Mucosa of rectum (tissue), 2 donors: ENCODE measurements at regions not wholly inside any gene's neighbourhood (a gene's known extent, or its start where the extent isn't known, plus 50 kb on each side); places are given as distances from the start of the nearest gene placed in this dataset.

Source experiments
- H3K27ac ChIP-seq, 2 donors: one replicate each; pipeline ENCODE4 v1.7.0; 2013; ENCODE audit warnings: inconsistent platforms in 2 of 2, low read depth in 2 of 2, low read length in 2 of 2
- H3K27me3 ChIP-seq, 2 donors: one replicate each; pipeline ENCODE4 v1.7.0; 2013; ENCODE audit warnings: low read length in 2 of 2; ENCODE audit not compliant: control insufficient read depth in 2 of 2, insufficient read depth in 2 of 2
- H3K36me3 ChIP-seq, 2 donors: one replicate each; pipeline ENCODE4 v1.7.0; 2013; ENCODE audit warnings: low read length in 2 of 2; ENCODE audit not compliant: control insufficient read depth in 2 of 2, insufficient read depth in 2 of 2
- H3K4me1 ChIP-seq, 2 donors: one replicate each; pipeline ENCODE4 v1.7.0; 2013; ENCODE audit warnings: low read length in 2 of 2, mild to moderate bottlenecking in 1 of 2; ENCODE audit not compliant: control insufficient read depth in 2 of 2, insufficient read depth in 2 of 2
- H3K4me3 ChIP-seq, 2 donors: one replicate each; pipeline ENCODE4 v1.7.0; 2013; ENCODE audit warnings: low read length in 2 of 2
- H3K9ac ChIP-seq, 2 donors: one replicate each; pipeline ENCODE4 v1.7.0; 2013; ENCODE audit warnings: low read length in 2 of 2, low read depth in 1 of 2, mild to moderate bottlenecking in 1 of 2
- H3K9me3 ChIP-seq, 2 donors: one replicate each; pipeline ENCODE4 v1.7.0; 2013; ENCODE audit warnings: low read length in 2 of 2; ENCODE audit not compliant: control insufficient read depth in 2 of 2
- donor health status: healthy.
- donor health status: Normal muscosa, but diverticular disease.

DNA sequence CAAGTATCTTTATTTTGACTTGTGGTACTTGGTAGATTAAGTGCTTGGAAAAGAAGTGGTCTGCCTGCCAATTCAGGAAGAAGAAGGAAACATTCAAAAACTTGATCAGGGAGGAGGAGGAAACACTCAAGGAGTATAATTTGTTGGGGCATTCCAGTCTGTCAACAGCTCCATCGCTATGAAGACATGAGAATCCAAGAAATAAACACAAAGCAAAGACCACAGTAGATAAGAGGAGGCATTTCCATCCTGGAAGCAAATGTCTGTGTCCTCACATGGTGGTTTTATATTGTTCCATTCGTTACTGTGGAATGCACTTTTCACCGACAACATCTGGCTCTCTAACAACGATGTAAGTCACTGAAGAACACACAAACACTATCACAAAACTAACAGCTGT lies 176.1 kb upstream of the FRMD4B start:
- Histone ChIP-seq H3K27ac (no peak overlapping the region), H3K4me3 (no peak overlapping the region), H3K9ac (no peak overlapping the region), H3K27me3 (no peaks in the 10 kb centered on the region), H3K9me3 (no peaks in the 10 kb centered on the region), H3K4me1 (no peaks in the 10 kb centered on the region), H3K36me3 (no peaks in the 10 kb centered on the region)

DNA sequence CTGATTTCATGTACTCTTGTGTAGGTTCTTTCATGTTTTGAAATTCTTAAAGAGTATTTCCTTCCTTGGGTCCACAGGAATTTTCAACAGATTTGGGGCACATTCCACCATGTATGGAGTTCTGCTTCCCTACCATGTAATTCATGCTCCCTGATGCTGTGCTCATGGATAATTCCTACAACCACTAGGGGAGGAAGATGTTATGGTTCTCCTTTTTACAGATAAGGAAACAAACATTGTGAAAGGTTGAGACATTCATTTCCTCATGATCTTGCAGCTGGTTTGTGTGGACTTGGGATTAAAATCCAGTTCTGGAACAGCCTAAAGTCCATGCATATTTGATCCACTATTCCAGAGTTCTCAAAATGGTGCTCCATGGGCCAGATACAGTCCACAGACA lies 174.9 kb upstream of the FRMD4B start:
- no peaks in the 10 kb centered on the region for H3K9me3 ChIP-seq
- H3K27ac ChIP-seq = no peak overlapping the region
- no peaks in the 10 kb centered on the region for H3K27me3 ChIP-seq
- no peak overlapping the region for H3K9ac ChIP-seq
- no peaks in the 10 kb centered on the region for H3K36me3 ChIP-seq
- no peaks in the 10 kb centered on the region for H3K4me1 ChIP-seq
- no peak overlapping the region for H3K4me3 ChIP-seq

DNA sequence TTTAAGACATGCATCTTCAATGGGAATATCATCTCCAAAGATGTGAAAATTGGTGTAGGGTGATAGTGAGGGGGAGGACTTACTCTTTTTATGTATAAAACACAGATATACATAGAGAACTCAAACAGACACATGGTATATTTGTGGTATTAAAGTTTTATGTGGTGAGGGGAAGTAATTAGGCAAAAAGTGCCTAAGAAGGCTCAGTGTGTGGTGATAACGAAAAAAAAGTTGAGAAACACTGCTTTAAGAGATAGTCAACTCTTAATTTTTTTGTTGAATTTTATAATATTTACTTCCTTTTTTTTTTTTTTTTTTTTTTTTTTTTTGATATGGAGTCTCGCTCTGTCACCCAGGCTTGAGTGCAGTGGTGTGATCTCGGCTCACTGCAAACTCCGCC lies 174.2 kb upstream of the FRMD4B start:
- Histone ChIP-seq H3K27ac (no peak overlapping the region), H3K36me3 (no peaks in the 10 kb centered on the region), H3K4me3 (no peak overlapping the region), H3K9ac (no peak overlapping the region), H3K27me3 (no peaks in the 10 kb centered on the region), H3K4me1 (no peaks in the 10 kb centered on the region), H3K9me3 (no peaks in the 10 kb centered on the region)

DNA sequence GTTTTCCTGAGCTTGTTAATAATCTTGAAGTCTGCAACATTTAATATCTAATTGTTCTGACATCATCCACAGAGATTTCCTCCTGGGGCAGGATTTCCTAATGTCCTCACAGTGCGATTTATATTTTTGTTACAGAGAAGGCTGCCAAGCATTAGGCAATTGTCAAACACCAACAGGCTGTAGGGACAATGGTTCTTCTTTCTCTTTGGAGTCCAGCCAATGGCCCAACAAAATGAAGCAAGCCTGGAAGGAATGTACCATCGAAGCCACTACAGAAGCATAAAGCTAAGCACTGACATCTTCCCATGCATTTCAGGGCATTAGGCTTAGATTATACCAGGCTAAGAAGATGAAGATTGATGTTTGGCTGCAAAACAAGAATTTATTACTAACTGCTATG lies 173.0 kb upstream of the FRMD4B start:
- no peaks in the 10 kb centered on the region for H3K36me3 ChIP-seq
- no peak overlapping the region for H3K4me3 ChIP-seq
- H3K4me1 ChIP-seq = no peaks in the 10 kb centered on the region
- H3K27me3 ChIP-seq = no peaks in the 10 kb centered on the region
- H3K9me3 ChIP-seq = no peaks in the 10 kb centered on the region
- H3K9ac ChIP-seq = no peak overlapping the region
- H3K27ac ChIP-seq = no peak overlapping the region

DNA sequence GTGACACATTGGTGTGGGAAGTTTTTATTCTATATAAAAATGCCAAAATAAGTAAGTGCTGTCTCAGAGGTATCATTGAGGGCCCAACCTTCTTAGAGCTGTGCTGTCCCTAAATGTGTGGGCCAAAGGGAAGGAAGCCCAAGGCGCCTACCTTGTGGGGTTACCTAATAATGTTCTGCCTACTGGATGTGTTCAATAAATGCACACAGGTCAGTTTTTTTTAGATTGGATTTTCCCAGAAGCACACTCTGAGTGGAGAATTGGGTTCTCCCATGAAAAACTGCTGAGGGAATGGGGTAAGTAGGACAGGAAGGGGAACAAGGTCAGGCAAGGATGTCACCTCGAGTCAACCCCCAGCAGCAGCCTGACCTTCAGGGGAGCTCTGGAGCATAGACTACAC lies 168.7 kb upstream of the FRMD4B start:
- Histone ChIP-seq H3K27ac (no peak overlapping the region), H3K9me3 (no peaks in the 10 kb centered on the region), H3K4me1 (no peaks in the 10 kb centered on the region)

DNA sequence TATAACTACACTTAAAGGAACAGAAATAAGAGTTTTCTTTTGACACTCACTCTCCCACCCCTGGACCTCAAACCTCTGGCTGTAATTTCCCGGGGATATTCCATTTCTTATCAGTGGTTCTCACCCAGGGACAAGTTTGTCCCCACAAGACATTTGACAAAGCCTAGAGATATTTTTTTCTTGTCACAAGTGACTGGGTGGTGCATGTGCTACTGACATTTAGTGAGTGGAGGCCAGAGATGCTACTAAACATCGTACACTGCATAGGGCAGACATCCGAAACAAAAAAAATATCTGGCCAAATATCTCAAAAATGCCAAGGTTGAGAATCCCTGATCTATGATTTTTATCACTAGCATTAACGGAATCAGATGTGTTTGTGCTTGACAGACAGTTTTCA lies 168.0 kb upstream of the FRMD4B start:
- Histone ChIP-seq H3K27ac (no peak overlapping the region), H3K27me3 (no peaks in the 10 kb centered on the region), H3K9me3 (no peaks in the 10 kb centered on the region), H3K4me3 (no peak overlapping the region), H3K36me3 (no peaks in the 10 kb centered on the region), H3K4me1 (no peaks in the 10 kb centered on the region), H3K9ac (no peak overlapping the region)

More for the DNA sequence above, 168.7 kb upstream of the FRMD4B start:
- Histone ChIP-seq H3K9ac (no peak overlapping the region), H3K4me3 (no peak overlapping the region), H3K36me3 (no peaks in the 10 kb centered on the region), H3K27me3 (no peaks in the 10 kb centered on the region)

DNA sequence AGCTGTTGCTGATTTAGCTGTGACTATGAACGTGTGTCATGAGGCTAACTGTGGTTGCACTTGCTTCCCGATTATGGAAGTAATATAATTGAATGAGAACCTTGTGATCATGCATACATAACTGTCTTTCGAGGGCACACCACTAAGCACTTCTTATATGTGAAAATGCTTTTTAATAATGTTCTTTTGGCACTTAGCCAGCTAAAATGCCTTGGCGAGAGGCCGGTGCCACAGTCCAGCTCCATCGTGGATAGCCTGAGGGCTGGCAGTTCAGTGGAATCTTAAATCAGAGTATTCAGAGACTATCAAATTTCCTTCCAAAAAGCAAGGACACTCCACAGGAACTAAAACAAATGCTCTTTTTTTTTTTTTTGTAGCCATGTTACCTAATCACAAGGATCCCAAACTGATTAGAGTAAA lies 161.6 kb upstream of the FRMD4B start:
- Histone ChIP-seq H3K27ac (no peak overlapping the region), H3K9me3 (no peaks in the 10 kb centered on the region)

DNA sequence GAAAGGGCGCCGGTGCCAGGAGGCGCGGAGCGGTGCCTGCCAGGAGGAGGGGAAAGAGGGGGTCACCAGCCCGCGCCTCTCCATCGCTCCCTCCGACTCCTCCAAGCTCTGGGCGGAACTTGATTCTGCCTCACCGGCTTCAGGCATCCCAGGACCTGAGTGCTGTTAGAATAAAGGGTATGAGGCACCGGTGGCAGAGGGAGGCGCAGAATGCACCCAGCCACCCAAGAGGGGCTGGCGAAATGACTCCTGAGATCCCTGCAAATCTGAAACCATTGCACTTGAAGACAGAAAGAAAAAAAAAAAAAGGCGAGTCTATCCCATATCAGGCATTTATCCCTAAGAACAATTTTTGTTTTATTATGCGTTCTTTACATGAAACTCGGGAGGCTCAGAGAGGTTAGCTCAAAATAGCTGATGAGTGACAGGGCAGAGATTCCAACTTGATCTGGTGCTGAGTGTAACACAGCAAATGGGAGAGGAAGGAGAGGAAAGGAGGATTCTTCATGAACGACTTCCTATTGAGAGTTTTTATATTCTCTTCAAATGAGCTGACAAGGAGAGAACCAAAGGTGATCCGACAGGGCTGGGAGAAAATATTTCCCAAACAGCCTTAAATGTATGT lies 157.0 kb upstream of the FRMD4B start:
- Histone ChIP-seq H3K4me3 (peak overlapping the region; percentile 7 to 15), H3K36me3 (no peaks in the 10 kb centered on the region), H3K9me3 (no peaks in the 10 kb centered on the region), H3K27me3 (peaks cover 0 to 6% of the 10 kb centered on the region in 2 donors), H3K27ac (no peak overlapping the region), H3K9ac (no peak overlapping the region), H3K4me1 (no peaks in the 10 kb centered on the region)

More for the DNA sequence above, 161.6 kb upstream of the FRMD4B start:
- no peaks in the 10 kb centered on the region for H3K27me3 ChIP-seq
- no peak overlapping the region for H3K9ac ChIP-seq
- no peaks in the 10 kb centered on the region for H3K36me3 ChIP-seq
- H3K4me1 ChIP-seq = no peaks in the 10 kb centered on the region
- H3K4me3 ChIP-seq = no peak overlapping the region

DNA sequence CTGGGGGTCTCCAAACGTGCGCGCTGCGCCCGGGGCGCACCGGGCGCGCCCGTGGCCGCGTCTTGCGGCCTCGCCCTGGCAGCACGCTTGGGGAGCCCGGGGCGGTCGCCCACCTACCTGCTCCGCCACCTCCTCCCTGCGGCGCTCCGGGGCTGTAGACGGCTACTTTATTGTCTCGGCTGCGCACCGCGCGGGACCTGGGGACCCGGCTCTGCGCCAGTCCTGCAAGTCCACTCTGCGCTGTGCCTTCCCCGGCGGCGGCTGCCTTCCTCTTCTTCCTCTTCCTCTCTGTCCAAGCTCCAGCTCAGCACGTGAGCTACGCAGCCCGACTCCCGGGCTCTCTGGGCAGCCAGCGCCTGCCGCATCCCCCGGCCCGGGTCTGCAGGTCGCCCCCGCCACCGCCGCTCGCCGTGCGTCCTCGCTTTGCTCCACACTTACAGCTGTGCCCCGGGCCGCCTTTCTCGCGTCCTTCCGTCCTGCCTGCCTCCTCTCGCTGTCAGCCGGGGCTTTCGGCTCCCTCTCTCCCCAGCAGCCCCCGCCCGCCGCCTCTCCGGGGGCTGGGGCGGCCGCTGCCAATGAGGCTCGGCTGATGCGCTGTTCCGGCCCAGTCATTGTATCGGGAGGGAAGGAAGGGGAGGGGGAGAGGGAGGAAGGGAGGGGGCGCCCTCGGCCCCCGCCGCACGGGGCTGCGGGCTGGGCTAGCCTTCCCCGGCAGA lies 156.4 kb upstream of the FRMD4B start:
- H3K36me3 ChIP-seq = no peaks in the 10 kb centered on the region
- H3K27ac ChIP-seq = no peak overlapping the region
- no peaks in the 10 kb centered on the region for H3K4me1 ChIP-seq
- H3K9ac ChIP-seq = no peak overlapping the region
- H3K4me3 ChIP-seq = peak overlapping the region; percentile 7 to 15
- H3K27me3 ChIP-seq = peaks cover 0 to 6% of the 10 kb centered on the region in 2 donors
- no peaks in the 10 kb centered on the region for H3K9me3 ChIP-seq

DNA sequence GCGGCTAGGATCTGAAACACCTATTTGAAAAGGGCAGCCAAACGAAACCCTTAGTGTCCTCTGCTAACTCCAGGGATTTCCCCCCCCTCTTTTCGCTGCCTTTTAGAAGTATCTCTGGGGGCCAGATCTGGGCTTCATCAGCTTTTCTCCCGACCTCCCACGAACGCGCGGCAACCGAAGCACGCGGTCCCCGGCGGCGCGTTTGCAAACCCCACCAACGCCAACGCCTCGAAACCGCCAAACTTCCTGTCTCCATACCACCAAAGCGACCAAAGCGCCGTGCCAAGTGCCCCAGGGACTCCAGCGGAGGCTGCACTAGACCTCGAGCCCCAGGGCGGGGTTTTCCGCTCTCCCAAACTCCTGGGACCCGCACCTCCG lies 155.8 kb upstream of the FRMD4B start:
- Histone ChIP-seq H3K4me1 (no peaks in the 10 kb centered on the region), H3K4me3 (peak overlapping the region; percentile 8 to 31), H3K9me3 (no peaks in the 10 kb centered on the region), H3K27me3 (peaks cover 0 to 6% of the 10 kb centered on the region in 2 donors), H3K36me3 (no peaks in the 10 kb centered on the region), H3K27ac (no peak overlapping the region), H3K9ac (no peak overlapping the region)
